CD4-positive, alpha-beta T cell (primary cell): ENCODE measurements at regions not wholly inside any gene's neighbourhood (a gene's known extent, or its start where the extent isn't known, plus 50 kb on each side); places are given as distances from the start of the nearest gene placed in this dataset.
"Not testable (repeated sequence)": the region's sequence is repeated elsewhere in the genome, so short reads cannot be mapped to it uniquely, and the experiment has no call there.

Experiments
- ATAC-seq: fragments of 200-7000 bp; cut with Tn5 transposase; one replicate; pipeline ENCODE4 v1.10.0; 2022; ENCODE audit warnings: mild to moderate bottlenecking; ENCODE audit not compliant: poor library complexity
- CTCF ChIA-PET: fragments of 350-600 bp; sonication (Branson Sonifier 250); formaldehyde crosslinking; loops from one replicate; lab custom pipeline; 2021; ENCODE audit warnings: antibody characterized with exemption, inconsistent platforms; lab: Charles Lee
- POLR2A ChIA-PET: fragments of 350-600 bp; sonication (Branson Sonifier 250); formaldehyde crosslinking; loops from one replicate; lab custom pipeline; 2021; ENCODE audit warnings: antibody characterized with exemption, inconsistent platforms; lab: Charles Lee
- DNase-seq, 14 experiments: peaks; one replicate each; pipeline ENCODE4 v3.0.0-alpha.2; 2013 to 2020; ENCODE audit warnings: mixed read lengths in 2 of 14
- H3K27ac ChIP-seq, 2 donors: one replicate each; pipeline versions ENCODE4 v1.5.1 to v1.7.0; 2013; ENCODE audit warnings: low read length in 2 of 2, low read depth in 1 of 2, mild to moderate bottlenecking in 1 of 2
- H3K27me3 ChIP-seq, 2 experiments: 1 replicate in 1 of 2; 2 replicates in 1 of 2; pipeline versions ENCODE4 v1.6.1 to v1.7.0; 2013; ENCODE audit warnings: low read length in 2 of 2, control low read depth in 1 of 2, mild to moderate bottlenecking in 1 of 2, moderate library complexity in 1 of 2; ENCODE audit not compliant: insufficient read depth in 2 of 2, control insufficient read depth in 1 of 2
- H3K36me3 ChIP-seq: one replicate; pipeline ENCODE4 v1.6.1; 2013; ENCODE audit warnings: low read length, control low read depth; ENCODE audit not compliant: insufficient read depth
- H3K4me1 ChIP-seq: one replicate; pipeline ENCODE4 v1.6.1; 2013; ENCODE audit warnings: low read length, control low read depth; ENCODE audit not compliant: insufficient read depth
- H3K4me3 ChIP-seq: one replicate; pipeline ENCODE4 v1.5.1; 2013; ENCODE audit warnings: mild to moderate bottlenecking, low read length, moderate library complexity
- H3K9me3 ChIP-seq, 2 experiments: 1 replicate in 1 of 2; 2 replicates in 1 of 2; pipeline versions ENCODE4 v1.6.1 to v1.7.0; 2013; ENCODE audit warnings: low read length in 2 of 2, mild to moderate bottlenecking in 2 of 2, control low read depth in 1 of 2, moderate library complexity in 1 of 2; ENCODE audit not compliant: control insufficient read depth in 1 of 2, insufficient read depth in 1 of 2
- H3K27ac Mint-ChIP-seq: one replicate; pipeline ENCODE4 v1.8.0; 2020; ENCODE audit warnings: mixed read lengths
- H3K27me3 Mint-ChIP-seq: one replicate; pipeline ENCODE4 v1.8.0; 2021; ENCODE audit warnings: mixed read lengths
- H3K36me3 Mint-ChIP-seq: one replicate; pipeline ENCODE4 v1.8.0; 2021; ENCODE audit warnings: low read depth, mixed read lengths
- H3K4me1 Mint-ChIP-seq: one replicate; pipeline ENCODE4 v1.8.0; 2021; ENCODE audit warnings: low read depth, mixed read lengths
- H3K4me3 Mint-ChIP-seq: one replicate; pipeline ENCODE4 v1.8.0; 2020; ENCODE audit warnings: mild to moderate bottlenecking, mixed read lengths
- H3K9me3 Mint-ChIP-seq: one replicate; pipeline ENCODE4 v1.8.0; 2020; ENCODE audit warnings: mixed read lengths
- CTCF ChIP-seq: fragments of 200-600 bp; IDR thresholded peaks from one replicate; pipeline ENCODE4 v1.8.0; 2022; ENCODE audit warnings: antibody characterized with exemption, mild to moderate bottlenecking
- intact Hi-C, 2 experiments: fragments of 100-400 bp; cut with DNase I in 1 of 2; cut with micrococcal nuclease in 1 of 2; formaldehyde crosslinking; loops; one replicate each; pipeline versions ENCODE4 v1.15.1 to v1.9.0; 2023 to 2025; cut with DNase I, micrococcal nuclease

DNA sequence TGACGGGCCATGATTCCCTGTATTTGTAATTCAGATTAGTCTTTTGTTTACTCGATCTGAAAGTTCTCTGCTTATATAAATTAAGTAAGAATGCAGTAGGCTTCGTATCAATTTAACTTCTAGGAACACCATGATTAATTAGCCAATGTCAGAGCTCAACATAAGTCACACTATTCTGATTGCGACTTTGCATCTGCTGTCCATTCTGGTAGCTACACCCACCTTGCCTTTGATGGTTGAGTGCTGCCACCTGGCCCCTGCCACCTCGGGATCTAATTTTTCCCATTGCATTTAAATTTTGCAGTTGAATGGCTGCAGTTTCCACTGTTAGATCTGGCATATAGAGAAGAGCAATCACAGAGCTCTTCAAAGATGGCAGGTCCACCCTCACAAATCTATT, 140.0 kb downstream of the LTN1 start:
- H3K27ac ChIP-seq, result no peak overlapping the region
- ATAC-seq (no peak), DNase-seq (no peak)
- intact Hi-C loops, result no loop called here
- peaks cover 9% of the 10 kb centered on the region for H3K4me1 ChIP-seq
- Mint-ChIP-seq H3K36me3 (peaks cover 35% of the 10 kb centered on the region), H3K4me3 (no peak overlapping the region), H3K27me3 (no peaks in the 10 kb centered on the region), H3K4me1 (peaks cover 15% of the 10 kb centered on the region), H3K9me3 (no peaks in the 10 kb centered on the region), H3K27ac (no peak overlapping the region)
- H3K36me3 ChIP-seq, result no peaks in the 10 kb centered on the region
- no peak for TF ChIP-seq CTCF
- CTCF ChIA-PET, result no interaction called here
- no peak overlapping the region for H3K4me3 ChIP-seq
- H3K9me3 ChIP-seq, result peaks cover 0 to 3% of the 10 kb centered on the region in 2 experiments
- no peaks in the 10 kb centered on the region for H3K27me3 ChIP-seq
- POLR2A ChIA-PET, result no interaction called here

DNA sequence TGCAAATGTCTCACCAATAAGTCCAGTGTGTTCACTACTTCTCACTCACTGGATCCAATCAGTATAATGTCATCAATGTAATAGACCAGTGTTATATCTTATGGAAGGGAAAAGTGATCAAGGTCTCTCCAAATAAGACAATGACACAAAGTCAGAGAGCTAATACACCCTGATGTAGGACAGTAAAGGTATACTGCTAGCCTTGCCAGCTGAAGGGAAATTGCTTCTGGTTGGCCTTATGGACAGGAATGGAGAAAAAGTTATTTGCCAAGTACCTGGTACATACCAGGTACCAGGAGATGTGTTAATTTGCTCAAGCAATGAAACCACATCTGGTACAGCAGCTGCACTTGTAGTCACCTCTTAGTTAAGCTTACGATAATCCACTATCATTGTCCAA, 141.0 kb downstream of the LTN1 start:
- no peak for TF ChIP-seq CTCF
- ChIA-PET POLR2A (no interaction called here), CTCF (no interaction called here)
- intact Hi-C loops, result no loop called here
- Mint-ChIP-seq H3K27ac (no peak overlapping the region), H3K27me3 (no peaks in the 10 kb centered on the region), H3K4me3 (no peak overlapping the region), H3K4me1 (peaks cover 15% of the 10 kb centered on the region), H3K9me3 (no peaks in the 10 kb centered on the region), H3K36me3 (peaks cover 35% of the 10 kb centered on the region)
- Histone ChIP-seq H3K36me3 (no peaks in the 10 kb centered on the region), H3K4me1 (peaks cover 9% of the 10 kb centered on the region), H3K4me3 (no peak overlapping the region), H3K27me3 (no peaks in the 10 kb centered on the region), H3K9me3 (peaks cover 0 to 1% of the 10 kb centered on the region in 2 experiments), H3K27ac (no peak overlapping the region)
- no peak for ATAC-seq
- DNase-seq, result no peak

GRCh38 chr21:28839237-28839636, 153.4 kb downstream of the LTN1 start:
- H3K27me3 ChIP-seq, H3K9me3 Mint-ChIP-seq, H3K27ac ChIP-seq, DNase-seq, H3K36me3 Mint-ChIP-seq, H3K36me3 ChIP-seq, H3K27me3 Mint-ChIP-seq, POLR2A ChIA-PET, H3K4me3 Mint-ChIP-seq, H3K9me3 ChIP-seq, H3K4me3 ChIP-seq, ATAC-seq, CTCF ChIA-PET: not testable (repeated sequence)
- Mint-ChIP-seq H3K4me1 (peaks cover 50% of the 10 kb centered on the region), H3K27ac (peak overlapping the region; percentile 58)
- H3K4me1 ChIP-seq, result peaks cover 13% of the 10 kb centered on the region
- intact Hi-C loops, result loop anchor here in 1 of 2 experiments (10.0 kb wide), 1 partner anchor 46 kb away; a partner anchor contains a TSS

- Mint-ChIP-seq H3K27ac (peak overlapping the region; percentile 79), H3K4me1 (peaks cover 68% of the 10 kb centered on the region), H3K4me3 (peak overlapping the region; percentile 40)
- H3K27me3 ChIP-seq, CTCF ChIA-PET, H3K4me3 ChIP-seq, H3K9me3 Mint-ChIP-seq, H3K9me3 ChIP-seq, H3K36me3 ChIP-seq, H3K36me3 Mint-ChIP-seq, ATAC-seq, H3K27me3 Mint-ChIP-seq: not testable (repeated sequence)
- intact Hi-C loops, result loop anchor here in 1 of 2 experiments (10.0 kb wide), 1 partner anchor 47 kb away; a partner anchor contains a TSS
- POLR2A ChIA-PET, result interaction anchor here (1.2 to 3.4 kb wide), 2 partner anchors 10 to 47 kb away, joined by 3 to 16 read pairs; a partner anchor contains a TSS
- DNase-seq, result peak in 3 of 14 experiments; percentile 7 to 80 (median 14)
- H3K4me1 ChIP-seq, result peaks cover 27% of the 10 kb centered on the region
- H3K27ac ChIP-seq, result peak overlapping the region in 1 of 2 donors; percentile 47
Observed at GRCh38 chr21:28837426-28837825, 155.3 kb downstream of the LTN1 start.

GRCh38 chr21:28836588-28836987, 156.1 kb downstream of the LTN1 start:
- H3K27me3 Mint-ChIP-seq, H3K27me3 ChIP-seq, H3K27ac ChIP-seq, CTCF ChIA-PET, H3K36me3 Mint-ChIP-seq, ATAC-seq, H3K36me3 ChIP-seq, H3K9me3 ChIP-seq, H3K9me3 Mint-ChIP-seq: not testable (repeated sequence)
- peak overlapping the region; percentile 21 for H3K4me3 ChIP-seq
- Mint-ChIP-seq H3K27ac (peak overlapping the region; percentile 79), H3K4me3 (peak overlapping the region; percentile 76), H3K4me1 (peaks cover 77% of the 10 kb centered on the region)
- intact Hi-C loops, result loop anchor here (1.0 to 10.0 kb wide), 2 partner anchors 43 to 48 kb away; a partner anchor contains a TSS
- POLR2A ChIA-PET, result interaction anchor here (0.9 to 3.4 kb wide), 2 partner anchors 48 to 92 kb away, joined by 3 to 16 read pairs; a partner anchor contains a TSS
- DNase-seq, result peak in 3 of 14 experiments; percentile 15 to 61 (median 31)
- H3K4me1 ChIP-seq, result peaks cover 29% of the 10 kb centered on the region
